Uterus (tissue), 2 donors: ENCODE measurements at regions not wholly inside any gene's neighbourhood (a gene's known extent, or its start where the extent isn't known, plus 50 kb on each side); places are given as distances from the start of the nearest gene placed in this dataset.

Experiments
- POLR2A ChIP-seq, 2 donors: fragments of 450-650 bp; IDR thresholded peaks; one replicate each; pipeline ENCODE4 v1.6.1; 2016; ENCODE audit warnings: antibody characterized with exemption in 2 of 2, mild to moderate bottlenecking in 1 of 2, moderate library complexity in 1 of 2
- TF ChIP-seq, protein P1 (sequence below), 4 experiments: fragments of 200-600 bp in 2 of 4; fragments of 450-650 bp in 2 of 4; sonication (generic) in 2 of 4; IDR thresholded peaks; one replicate each; pipeline ENCODE4 v1.5.1; 2016 to 2019; ENCODE audit warnings: antibody characterized with exemption in 4 of 4, mild to moderate bottlenecking in 2 of 4, moderate library complexity in 1 of 4

DNA sequence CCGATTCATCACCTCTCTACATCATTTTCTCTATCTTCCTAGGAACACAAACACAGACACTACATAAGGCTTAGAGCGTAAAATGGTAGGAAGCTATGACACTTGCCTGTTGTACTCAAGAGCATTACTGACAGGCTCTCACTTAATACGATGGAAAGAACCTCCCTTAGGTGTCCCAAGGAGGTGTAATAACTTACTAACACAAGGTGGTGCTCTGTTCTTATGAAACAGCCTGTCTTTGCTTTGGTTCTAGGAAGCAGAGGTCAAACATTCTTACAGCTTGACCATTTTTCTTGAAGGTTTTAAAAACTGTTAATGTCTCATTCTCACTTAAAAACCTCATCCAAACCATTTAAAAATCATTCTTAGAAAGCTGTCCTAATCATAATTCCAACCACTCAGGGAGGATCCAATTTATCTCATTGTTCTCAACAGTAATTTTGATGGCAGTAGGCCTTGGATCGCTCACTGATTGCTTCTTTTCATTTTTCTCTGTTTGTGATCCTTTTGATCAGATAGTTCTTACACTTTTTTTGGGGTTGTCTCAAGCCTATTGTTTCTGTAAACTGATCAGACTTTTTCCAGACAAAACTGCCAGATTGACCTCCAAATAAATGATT, 317.8 kb upstream of the AGTR1 start:
- TF ChIP-seq, protein P1, sequence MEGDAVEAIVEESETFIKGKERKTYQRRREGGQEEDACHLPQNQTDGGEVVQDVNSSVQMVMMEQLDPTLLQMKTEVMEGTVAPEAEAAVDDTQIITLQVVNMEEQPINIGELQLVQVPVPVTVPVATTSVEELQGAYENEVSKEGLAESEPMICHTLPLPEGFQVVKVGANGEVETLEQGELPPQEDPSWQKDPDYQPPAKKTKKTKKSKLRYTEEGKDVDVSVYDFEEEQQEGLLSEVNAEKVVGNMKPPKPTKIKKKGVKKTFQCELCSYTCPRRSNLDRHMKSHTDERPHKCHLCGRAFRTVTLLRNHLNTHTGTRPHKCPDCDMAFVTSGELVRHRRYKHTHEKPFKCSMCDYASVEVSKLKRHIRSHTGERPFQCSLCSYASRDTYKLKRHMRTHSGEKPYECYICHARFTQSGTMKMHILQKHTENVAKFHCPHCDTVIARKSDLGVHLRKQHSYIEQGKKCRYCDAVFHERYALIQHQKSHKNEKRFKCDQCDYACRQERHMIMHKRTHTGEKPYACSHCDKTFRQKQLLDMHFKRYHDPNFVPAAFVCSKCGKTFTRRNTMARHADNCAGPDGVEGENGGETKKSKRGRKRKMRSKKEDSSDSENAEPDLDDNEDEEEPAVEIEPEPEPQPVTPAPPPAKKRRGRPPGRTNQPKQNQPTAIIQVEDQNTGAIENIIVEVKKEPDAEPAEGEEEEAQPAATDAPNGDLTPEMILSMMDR (IDR thresholded peaks at IDR 0.05), result peak in 3 of 4 experiments; percentile 27 to 51 (median 43)
- no peak for TF ChIP-seq POLR2A (IDR thresholded peaks at IDR 0.05)
